ENCODE measurements at regions not wholly inside any gene's neighbourhood (a gene's known extent, or its start where the extent isn't known, plus 50 kb on each side); places are given as distances from the start of the nearest gene placed in this dataset.
A peak's percentile ranks its signal among the peaks of the same experiment; 100 is the strongest.

GRCh38 chr6:167420858-167421766 is 96.2 kb downstream of the TTLL2 start (continued):
- no peak for TF ChIP-seq ZUFSP (CRISPR knock-in tag; IDR thresholded peaks at IDR 0.05; ENCODE audit: borderline replicate concordance)
- no peak for TF ChIP-seq GPBP1L1 (CRISPR knock-in tag; IDR thresholded peaks at IDR 0.05)
- TF ChIP-seq MEIS1 (CRISPR knock-in tag; IDR thresholded peaks at IDR 0.05; ENCODE audit: borderline replicate concordance), result peak; percentile 44; the same call in 1 of the 2 replicates
- TF ChIP-seq ZNF660 (CRISPR knock-in tag; IDR thresholded peaks at IDR 0.05; ENCODE audit: borderline replicate concordance, low read depth), result no peak
- TF ChIP-seq NRL (CRISPR knock-in tag; IDR thresholded peaks at IDR 0.05; ENCODE audit: borderline replicate concordance), result peak; percentile 75; the same call in 1 of the 2 replicates
- TF ChIP-seq BRD4 (CRISPR knock-in tag; IDR thresholded peaks at IDR 0.05), result peak; percentile 62; the same call in 1 of the 2 replicates
- no peak for TF ChIP-seq ATF5 (CRISPR knock-in tag; IDR thresholded peaks at IDR 0.05; ENCODE audit: low read depth)
- no peak for TF ChIP-seq ZNF83 (CRISPR knock-in tag; IDR thresholded peaks at IDR 0.05; ENCODE audit: borderline replicate concordance)
- TF ChIP-seq ZNF562 (CRISPR knock-in tag; IDR thresholded peaks at IDR 0.05; ENCODE audit: borderline replicate concordance), result no peak
- TF ChIP-seq IKZF5 (CRISPR knock-in tag; IDR thresholded peaks at IDR 0.05), result peak; percentile 87
- 0 out of 2 replicates have a peak, but pooled peaks have one; percentile 59 for TF ChIP-seq PAF1 (CRISPR knock-in tag; IDR thresholded peaks at IDR 0.05)
- TF ChIP-seq ATAD3A (CRISPR knock-in tag; IDR thresholded peaks at IDR 0.05), result no peak
- no peak for TF ChIP-seq GTF3A (CRISPR knock-in tag; conservative IDR thresholded peaks at IDR 0.05)
- TF ChIP-seq CENPX (CRISPR knock-in tag; IDR thresholded peaks at IDR 0.05), result no peak
- no peak for TF ChIP-seq SIN3A (IDR thresholded peaks at IDR 0.05; ENCODE audit: borderline replicate concordance, low read depth, low read length)
- TF ChIP-seq ZNF580 (CRISPR knock-in tag; IDR thresholded peaks at IDR 0.05; ENCODE audit: borderline replicate concordance, low read depth), result peak; percentile 72; the same call in 1 of the 2 replicates
- TF ChIP-seq ZNF20 (CRISPR knock-in tag; IDR thresholded peaks at IDR 0.05), result no peak
- no peak for TF ChIP-seq ARID3A (IDR thresholded peaks at IDR 0.05; ENCODE audit: low read depth, low read length)
- no peak for TF ChIP-seq NR1H2 (CRISPR knock-in tag; IDR thresholded peaks at IDR 0.05; ENCODE audit: borderline replicate concordance, low read depth)
- no peak for TF ChIP-seq ZBTB3 (CRISPR knock-in tag; IDR thresholded peaks at IDR 0.05; ENCODE audit: borderline replicate concordance, low read depth)
- peak; percentile 59; the same call in 1 of the 2 replicates for TF ChIP-seq MLX (CRISPR knock-in tag; IDR thresholded peaks at IDR 0.05)
